ENCODE measurements at regions not wholly inside any gene's neighbourhood (a gene's known extent, or its start where the extent isn't known, plus 50 kb on each side); places are given as distances from the start of the nearest gene placed in this dataset.

GRCh38 chr5:155799308-155799707 lies 527.7 kb upstream of the SGCD start:
- Histone ChIP-seq H4K20me1 (replicated peaks in 1 of 2; ENCODE audit: control insufficient read depth in 1 of 2, insufficient read depth in 2 of 2, low read length in 2 of 2) (no peaks in the 10 kb centered on the region), H2AFZ (ENCODE audit: low read length) (no peak overlapping the region)
- CTCF ChIA-PET (ENCODE audit: partially characterized antibody), result interaction anchor here (0.6 to 0.7 kb wide), 4 partner anchors 47 to 290 kb away, joined by 3 to 4 read pairs (median 3); no protein-coding TSS in a partner anchor

More at GRCh38 chr5:155799308-155799707, 527.7 kb upstream of the SGCD start:
- no peaks in the 10 kb centered on the region for H3K4me1 ChIP-seq (replicated peaks in 1 of 4; ENCODE audit: control insufficient read depth in 3 of 4, insufficient read depth in 4 of 4, low read length in 3 of 4)
- DNase-seq (ENCODE audit: low read depth in 1 of 2, low spot score in 2 of 2) (no peak), FAIRE-seq (no peak)
- no peak overlapping the region for H2BK5ac ChIP-seq (ENCODE audit: low read depth, low read length)
- no peaks in the 10 kb centered on the region for H3K23me2 ChIP-seq (ENCODE audit: low read depth, low read length)
- no peak overlapping the region for H4K5ac ChIP-seq (ENCODE audit: insufficient read length, low read depth, low read length)
- no peak overlapping the region for H3K4me2 ChIP-seq (ENCODE audit: insufficient read depth in 1 of 2, low read depth in 2 of 2, low read length in 2 of 2)
- no peak overlapping the region for H3K14ac ChIP-seq (ENCODE audit: insufficient read length)
- H3K56ac ChIP-seq (replicated peaks; ENCODE audit: insufficient read length, low read depth, low read length), result no peak overlapping the region
- no peak overlapping the region for H2BK120ac ChIP-seq (replicated peaks; ENCODE audit: low read depth, low read length)
- 96% methylated on average over 6 of the region's 6 CpGs; no CpG with 5 or more reads in 1 of the 2 experiments for WGBS, 2 experiments (ENCODE audit: extremely low coverage in 1 of 2, insufficient coverage in 1 of 2, insufficient read length in 1 of 2, insufficient replicate concordance in 2 of 2, low coverage in 1 of 2, low lambda C conversion rate in 2 of 2, missing lambda C conversion rate in 1 of 2)
- H3K23ac ChIP-seq (ENCODE audit: insufficient read length), result no peak overlapping the region
- POLR2A ChIA-PET (ENCODE audit: partially characterized antibody), result no interaction called here
- no peak overlapping the region for H2AK5ac ChIP-seq (ENCODE audit: low read depth, low read length)
- no peak overlapping the region for H4K8ac ChIP-seq (ENCODE audit: extremely low read depth, insufficient read depth, low read length)
- H2BK20ac ChIP-seq (ENCODE audit: low read length), result no peak overlapping the region
- no peak for TF ChIP-seq SIX5 (IDR thresholded peaks at IDR 0.05; ENCODE audit: low read depth, low read length)
- no peak for TF ChIP-seq POU5F1 (IDR thresholded peaks at IDR 0.05; ENCODE audit: low read depth, low read length)
- TF ChIP-seq NRF1 (IDR thresholded peaks at IDR 0.05; ENCODE audit: low read depth, low read length), result no peak
- TF ChIP-seq TBP (IDR thresholded peaks at IDR 0.05; ENCODE audit: low read depth, low read length), result no peak
- TF ChIP-seq SIRT6 (IDR thresholded peaks at IDR 0.05; ENCODE audit: low read length), result no peak
- TF ChIP-seq ZNF274 (IDR thresholded peaks at IDR 0.05; ENCODE audit: borderline replicate concordance, extremely low read depth, low read length), result no peak
- TF ChIP-seq TAF7 (optimal IDR thresholded peaks at IDR 0.05; ENCODE audit: borderline replicate concordance, low read depth, low read length), result no peak
- TF ChIP-seq JUND (IDR thresholded peaks at IDR 0.05; ENCODE audit: low read length), result no peak
- H3K36me3 ChIP-seq (ENCODE audit: control insufficient read depth in 2 of 4, insufficient read depth in 4 of 4, low read length in 3 of 4), result no peaks in the 10 kb centered on the region; a peak in 1 of 8 replicates
- H3K79me1 ChIP-seq (ENCODE audit: low read depth, low read length), result no peaks in the 10 kb centered on the region
- no peak overlapping the region for H3K27ac ChIP-seq (ENCODE audit: low read depth, low read length)
- no peaks in the 10 kb centered on the region for H3K79me2 ChIP-seq (ENCODE audit: control insufficient read depth in 1 of 2, insufficient read depth in 2 of 2, low read length in 2 of 2)
- H3K9ac ChIP-seq (replicated peaks in 1 of 4; ENCODE audit: extremely low read depth in 1 of 4, low read depth in 3 of 4, low read length in 3 of 4), result no peak overlapping the region
- no peak overlapping the region for H3K4ac ChIP-seq (replicated peaks; ENCODE audit: insufficient read length, low read depth, low read length)
- H3K27me3 ChIP-seq (replicated peaks in 1 of 4; ENCODE audit: control insufficient read depth in 3 of 4, extremely low read depth in 1 of 4, insufficient read depth in 3 of 4, low read length in 3 of 4), result no peaks in the 10 kb centered on the region
- H2BK15ac ChIP-seq (ENCODE audit: low read length), result no peak overlapping the region
- no peak overlapping the region for H3K4me3 ChIP-seq (ENCODE audit: extremely low read depth in 1 of 4, insufficient read depth in 2 of 4, low read depth in 3 of 4, low read length in 4 of 4)
- no peak overlapping the region for H2BK12ac ChIP-seq (ENCODE audit: low read depth, low read length)
- H3K18ac ChIP-seq (ENCODE audit: extremely low read depth, low read length), result no peak overlapping the region
- peaks cover 0 to 4% of the 10 kb centered on the region in 2 experiments; a peak in 1 of 4 replicates for H3K9me3 ChIP-seq (ENCODE audit: insufficient read depth in 2 of 2, low read depth in 1 of 2, low read length in 1 of 2)
- no peak overlapping the region for H4K91ac ChIP-seq (replicated peaks; ENCODE audit: insufficient read length, low read length)

Measured in H1 (cell line).